Stimulated activated CD4-positive, alpha-beta T cell treated with anti-CD3 and anti-CD28 coated beads, Interleukin-2, amount 100 ng/mL, for 48 hours (primary cell): ENCODE measurements at regions not wholly inside any gene's neighbourhood (a gene's known extent, or its start where the extent isn't known, plus 50 kb on each side); places are given as distances from the start of the nearest gene placed in this dataset.
"Not testable (repeated sequence)": the region's sequence is repeated elsewhere in the genome, so short reads cannot be mapped to it uniquely, and the experiment has no call there.

Experiments
- DNase-seq, 2 donors: peaks; one replicate each; pipeline ENCODE4 v3.0.0-alpha.2; 2020

GRCh38 chr21:19123053-19123452, 719.5 kb upstream of the TMPRSS15 start:
- DNase-seq: no peak

GRCh38 chr21:19123525-19123924, 719.9 kb upstream of the TMPRSS15 start:
- DNase-seq: no peak

GRCh38 chr21:19124691-19125090, 721.1 kb upstream of the TMPRSS15 start:
- DNase-seq: no peak

GRCh38 chr21:19130379-19131028, 726.9 kb upstream of the TMPRSS15 start:
- no peak for DNase-seq

GRCh38 chr21:19141511-19141910, 737.9 kb upstream of the TMPRSS15 start:
- no peak for DNase-seq

GRCh38 chr21:19145682-19146293, 742.2 kb upstream of the TMPRSS15 start:
- no peak for DNase-seq

- DNase-seq: no peak
Measured at GRCh38 chr21:19148056-19148455, 744.5 kb upstream of the TMPRSS15 start.

GRCh38 chr21:19171585-19171984, 768.0 kb upstream of the TMPRSS15 start:
- no peak for DNase-seq

GRCh38 chr21:19181604-19182140, 778.1 kb upstream of the TMPRSS15 start:
- no peak for DNase-seq

GRCh38 chr21:19197950-19198349, 794.4 kb upstream of the TMPRSS15 start:
- no peak for DNase-seq

- DNase-seq: no peak
Measured at GRCh38 chr21:19198801-19199200, 795.2 kb upstream of the TMPRSS15 start.

- no peak for DNase-seq
Measured at GRCh38 chr21:19218163-19218562, 814.6 kb upstream of the TMPRSS15 start.

GRCh38 chr21:19224090-19224489, 820.5 kb upstream of the TMPRSS15 start:
- no peak for DNase-seq

- DNase-seq: no peak
Measured at GRCh38 chr21:19228226-19228625, 824.6 kb upstream of the TMPRSS15 start.

- not testable (repeated sequence) for DNase-seq
Measured at GRCh38 chr21:19233841-19234240, 830.3 kb upstream of the TMPRSS15 start.

GRCh38 chr21:19236209-19236608, 832.6 kb upstream of the TMPRSS15 start:
- no peak for DNase-seq

GRCh38 chr21:19237608-19238007, 834.0 kb upstream of the TMPRSS15 start:
- DNase-seq: no peak

- no peak for DNase-seq
Measured at GRCh38 chr21:19239696-19240095, 836.1 kb upstream of the TMPRSS15 start.

GRCh38 chr21:19244502-19245187, 841.1 kb upstream of the TMPRSS15 start:
- no peak for DNase-seq

- no peak for DNase-seq
Measured at GRCh38 chr21:19245188-19245580, 841.6 kb upstream of the TMPRSS15 start.

- no peak for DNase-seq
Measured at GRCh38 chr21:19246018-19246417, 842.4 kb upstream of the TMPRSS15 start.

GRCh38 chr21:19256934-19257660, 853.5 kb upstream of the TMPRSS15 start:
- DNase-seq: no peak

GRCh38 chr21:19261731-19262376, 858.3 kb upstream of the TMPRSS15 start:
- no peak for DNase-seq
